ENCODE measurements at regions not wholly inside any gene's neighbourhood (a gene's known extent, or its start where the extent isn't known, plus 50 kb on each side); places are given as distances from the start of the nearest gene placed in this dataset.

- Histone ChIP-seq H3K4me3 (replicated peaks in 1 of 3; ENCODE audit: low read depth in 2 of 3, low read length in 3 of 3) (no peak overlapping the region), H3K9ac (ENCODE audit: insufficient read depth, low read length, poor library complexity, severe bottlenecking) (no peak overlapping the region), H3K36me3 (replicated peaks in 1 of 2; ENCODE audit: control insufficient read depth in 1 of 2, insufficient read depth in 2 of 2, low read length in 2 of 2) (no peaks in the 10 kb centered on the region), H3K27me3 (ENCODE audit: control insufficient read depth in 2 of 2, insufficient read depth in 2 of 2, low read length in 2 of 2) (no peaks in the 10 kb centered on the region), H3K27ac (ENCODE audit: low read depth in 1 of 2, low read length in 2 of 2) (no peak overlapping the region), H2AFZ (ENCODE audit: insufficient read depth, low read depth, low read length, poor library complexity, severe bottlenecking) (no peak overlapping the region), H3K9me3 (replicated peaks in 1 of 2; ENCODE audit: control insufficient read depth in 1 of 2, insufficient read depth in 1 of 2, low read length in 2 of 2) (no peaks in the 10 kb centered on the region), H4K20me1 (ENCODE audit: insufficient read depth, low read length) (no peaks in the 10 kb centered on the region), H3K79me2 (ENCODE audit: insufficient read depth, low read length) (no peaks in the 10 kb centered on the region), H3K4me1 (ENCODE audit: control insufficient read depth in 1 of 2, insufficient read depth in 2 of 2, low read length in 2 of 2) (no peaks in the 10 kb centered on the region), H3K4me2 (replicated peaks; ENCODE audit: extremely low read depth, low read length, poor library complexity, severe bottlenecking) (no peak overlapping the region)
- peaks cover 0 to 7% (median 1%) of the 10 kb centered on the region in 7 donors for H3K9me3 Mint-ChIP-seq
- no peak overlapping the region for H3K27ac Mint-ChIP-seq
- DNase-seq = no peak
- no peaks in the 10 kb centered on the region for H3K27me3 Mint-ChIP-seq (ENCODE audit: low read depth in 3 of 3)
- no peak overlapping the region for H3K4me3 Mint-ChIP-seq
- no peaks in the 10 kb centered on the region for H3K36me3 Mint-ChIP-seq
- intact Hi-C loops (cut with micrococcal nuclease) = no loop called here
- no peaks in the 10 kb centered on the region for H3K4me1 Mint-ChIP-seq
- TF ChIP-seq, protein P1, sequence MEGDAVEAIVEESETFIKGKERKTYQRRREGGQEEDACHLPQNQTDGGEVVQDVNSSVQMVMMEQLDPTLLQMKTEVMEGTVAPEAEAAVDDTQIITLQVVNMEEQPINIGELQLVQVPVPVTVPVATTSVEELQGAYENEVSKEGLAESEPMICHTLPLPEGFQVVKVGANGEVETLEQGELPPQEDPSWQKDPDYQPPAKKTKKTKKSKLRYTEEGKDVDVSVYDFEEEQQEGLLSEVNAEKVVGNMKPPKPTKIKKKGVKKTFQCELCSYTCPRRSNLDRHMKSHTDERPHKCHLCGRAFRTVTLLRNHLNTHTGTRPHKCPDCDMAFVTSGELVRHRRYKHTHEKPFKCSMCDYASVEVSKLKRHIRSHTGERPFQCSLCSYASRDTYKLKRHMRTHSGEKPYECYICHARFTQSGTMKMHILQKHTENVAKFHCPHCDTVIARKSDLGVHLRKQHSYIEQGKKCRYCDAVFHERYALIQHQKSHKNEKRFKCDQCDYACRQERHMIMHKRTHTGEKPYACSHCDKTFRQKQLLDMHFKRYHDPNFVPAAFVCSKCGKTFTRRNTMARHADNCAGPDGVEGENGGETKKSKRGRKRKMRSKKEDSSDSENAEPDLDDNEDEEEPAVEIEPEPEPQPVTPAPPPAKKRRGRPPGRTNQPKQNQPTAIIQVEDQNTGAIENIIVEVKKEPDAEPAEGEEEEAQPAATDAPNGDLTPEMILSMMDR (IDR thresholded peaks at IDR 0.05) = no peak
Measured at GRCh38 chr4:125070861-125071260, 243.9 kb upstream of the FAT4 start.

- no peaks in the 10 kb centered on the region for H3K4me1 Mint-ChIP-seq
- no peak overlapping the region for H2AFZ ChIP-seq (ENCODE audit: insufficient read depth, low read depth, low read length, poor library complexity, severe bottlenecking)
- H3K9ac ChIP-seq (ENCODE audit: insufficient read depth, low read length, poor library complexity, severe bottlenecking) = no peak overlapping the region
- no peaks in the 10 kb centered on the region for H3K79me2 ChIP-seq (ENCODE audit: insufficient read depth, low read length)
- H3K4me3 ChIP-seq (replicated peaks in 1 of 3; ENCODE audit: low read depth in 2 of 3, low read length in 3 of 3) = no peak overlapping the region
- peaks cover 4 to 11% of the 10 kb centered on the region in 2 donors for H3K9me3 ChIP-seq (replicated peaks in 1 of 2; ENCODE audit: control insufficient read depth in 1 of 2, insufficient read depth in 1 of 2, low read length in 2 of 2)
- H3K4me3 Mint-ChIP-seq = no peak overlapping the region
- H3K27me3 Mint-ChIP-seq (ENCODE audit: low read depth in 3 of 3) = no peaks in the 10 kb centered on the region
- TF ChIP-seq, protein P1 (IDR thresholded peaks at IDR 0.05) = no peak
- no peaks in the 10 kb centered on the region for H3K36me3 Mint-ChIP-seq
- peaks cover 0 to 16% (median 3%) of the 10 kb centered on the region in 7 donors for H3K9me3 Mint-ChIP-seq
- H3K27me3 ChIP-seq (ENCODE audit: control insufficient read depth in 2 of 2, insufficient read depth in 2 of 2, low read length in 2 of 2) = no peaks in the 10 kb centered on the region
- H3K36me3 ChIP-seq (replicated peaks in 1 of 2; ENCODE audit: control insufficient read depth in 1 of 2, insufficient read depth in 2 of 2, low read length in 2 of 2) = no peaks in the 10 kb centered on the region
- no CpG with 5 or more reads among the region's 7 CpGs for WGBS (ENCODE audit: insufficient coverage)
- DNase-seq = no peak
- H4K20me1 ChIP-seq (ENCODE audit: insufficient read depth, low read length) = no peaks in the 10 kb centered on the region
- H3K27ac ChIP-seq (ENCODE audit: low read depth in 1 of 2, low read length in 2 of 2) = no peak overlapping the region
- intact Hi-C loops (cut with micrococcal nuclease) = no loop called here
- H3K27ac Mint-ChIP-seq = no peak overlapping the region
- no peak overlapping the region for H3K4me2 ChIP-seq (replicated peaks; ENCODE audit: extremely low read depth, low read length, poor library complexity, severe bottlenecking)
- H3K4me1 ChIP-seq (ENCODE audit: control insufficient read depth in 1 of 2, insufficient read depth in 2 of 2, low read length in 2 of 2) = no peaks in the 10 kb centered on the region
Measured at GRCh38 chr4:125062115-125063050, 252.4 kb upstream of the FAT4 start.
